Colonic mucosa (tissue), 4 donors: ENCODE measurements at regions not wholly inside any gene's neighbourhood (a gene's known extent, or its start where the extent isn't known, plus 50 kb on each side); places are given as distances from the start of the nearest gene placed in this dataset.

Source experiments
- DNase-seq: peaks from one replicate; pipeline ENCODE4 v3.0.0-alpha.2; 2020
- H3K27ac ChIP-seq: fragments of 200-600 bp; one replicate; pipeline ENCODE4 v1.8.0; 2021
- H3K27me3 ChIP-seq: fragments of 200-600 bp; one replicate; pipeline ENCODE4 v1.8.0; 2021
- H3K36me3 ChIP-seq: fragments of 200-600 bp; one replicate; pipeline ENCODE4 v1.8.0; 2021
- H3K4me1 ChIP-seq: fragments of 200-600 bp; one replicate; pipeline ENCODE4 v1.8.0; 2021; ENCODE audit warnings: mild to moderate bottlenecking
- H3K4me3 ChIP-seq: fragments of 200-600 bp; one replicate; pipeline ENCODE4 v1.8.0; 2021
- H3K9ac ChIP-seq, 2 donors: one replicate each; pipeline ENCODE4 v1.7.0; 2013; ENCODE audit warnings: control low read depth in 2 of 2, low read depth in 2 of 2, low read length in 2 of 2
- H3K9me3 ChIP-seq: fragments of 200-600 bp; one replicate; pipeline ENCODE4 v1.8.0; 2021
- intact Hi-C: fragments of 100-400 bp; cut with DNase I; formaldehyde crosslinking; loops from one replicate; pipeline ENCODE4 v1.14.1; 2022
- TF ChIP-seq, protein P1 (sequence below): fragments of 200-600 bp; IDR thresholded peaks from one replicate; pipeline ENCODE4 v1.8.0; 2022; ENCODE audit warnings: antibody characterized with exemption, mild to moderate bottlenecking
- donor health status: healthy.
- donor health status: DM: no; HTN: no; CAD: no.
- donor health status: DM: no; HTN: no; CAD: no.

DNA sequence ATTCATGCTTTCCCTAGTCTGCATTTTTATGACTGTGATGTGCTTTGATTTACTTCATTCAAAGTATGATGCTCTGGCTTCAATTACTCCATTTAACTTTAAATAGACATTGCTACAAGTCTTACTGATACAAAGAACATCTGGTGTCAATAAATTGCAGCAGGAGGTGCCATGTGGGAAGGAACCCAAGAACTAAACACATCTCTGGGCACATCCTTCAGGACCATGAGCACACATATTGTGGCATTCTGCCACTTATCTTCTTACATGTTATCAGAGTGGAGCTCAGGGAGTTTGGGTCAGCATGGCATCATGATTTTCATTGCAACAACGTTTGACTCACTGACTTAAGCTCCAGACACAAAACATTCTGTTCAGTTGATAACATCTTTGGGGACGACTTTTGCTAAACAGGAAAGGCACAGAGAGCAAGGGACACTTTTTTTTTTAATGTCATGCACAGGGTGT lies 227.0 kb downstream of the DKK1 start:
- H3K27me3 ChIP-seq, result no peaks in the 10 kb centered on the region
- intact Hi-C loops, result no loop called here
- no peaks in the 10 kb centered on the region for H3K36me3 ChIP-seq
- no peak for DNase-seq
- H3K9ac ChIP-seq, result no peak overlapping the region
- TF ChIP-seq, protein P1, sequence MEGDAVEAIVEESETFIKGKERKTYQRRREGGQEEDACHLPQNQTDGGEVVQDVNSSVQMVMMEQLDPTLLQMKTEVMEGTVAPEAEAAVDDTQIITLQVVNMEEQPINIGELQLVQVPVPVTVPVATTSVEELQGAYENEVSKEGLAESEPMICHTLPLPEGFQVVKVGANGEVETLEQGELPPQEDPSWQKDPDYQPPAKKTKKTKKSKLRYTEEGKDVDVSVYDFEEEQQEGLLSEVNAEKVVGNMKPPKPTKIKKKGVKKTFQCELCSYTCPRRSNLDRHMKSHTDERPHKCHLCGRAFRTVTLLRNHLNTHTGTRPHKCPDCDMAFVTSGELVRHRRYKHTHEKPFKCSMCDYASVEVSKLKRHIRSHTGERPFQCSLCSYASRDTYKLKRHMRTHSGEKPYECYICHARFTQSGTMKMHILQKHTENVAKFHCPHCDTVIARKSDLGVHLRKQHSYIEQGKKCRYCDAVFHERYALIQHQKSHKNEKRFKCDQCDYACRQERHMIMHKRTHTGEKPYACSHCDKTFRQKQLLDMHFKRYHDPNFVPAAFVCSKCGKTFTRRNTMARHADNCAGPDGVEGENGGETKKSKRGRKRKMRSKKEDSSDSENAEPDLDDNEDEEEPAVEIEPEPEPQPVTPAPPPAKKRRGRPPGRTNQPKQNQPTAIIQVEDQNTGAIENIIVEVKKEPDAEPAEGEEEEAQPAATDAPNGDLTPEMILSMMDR, result no peak
- H3K4me1 ChIP-seq, result no peaks in the 10 kb centered on the region
- no peaks in the 10 kb centered on the region for H3K9me3 ChIP-seq
- no peak overlapping the region for H3K27ac ChIP-seq
- H3K4me3 ChIP-seq, result no peak overlapping the region

DNA sequence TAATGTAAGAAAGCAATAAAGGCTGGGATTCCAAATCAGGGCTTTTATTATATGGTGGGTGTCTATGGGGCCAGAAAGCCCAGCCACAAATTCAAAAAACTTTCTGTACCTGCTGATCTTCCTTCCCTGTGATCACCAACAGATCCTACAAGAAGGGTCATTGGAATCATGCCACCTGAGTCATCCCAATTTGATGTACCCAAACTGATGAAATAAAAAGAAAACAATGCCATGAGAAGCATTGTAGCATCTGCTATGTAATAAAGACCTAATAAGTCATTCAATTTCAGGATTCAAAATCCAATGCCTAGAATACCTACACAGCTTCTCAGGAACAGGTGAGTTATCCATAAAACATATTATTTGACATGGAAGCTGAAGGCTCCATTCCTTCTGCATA lies 228.8 kb downstream of the DKK1 start:
- no peak overlapping the region for H3K27ac ChIP-seq
- TF ChIP-seq, protein P1, result no peak
- H3K36me3 ChIP-seq, result no peaks in the 10 kb centered on the region
- no peaks in the 10 kb centered on the region for H3K27me3 ChIP-seq
- H3K9me3 ChIP-seq, result no peaks in the 10 kb centered on the region
- DNase-seq, result no peak
- H3K9ac ChIP-seq, result no peak overlapping the region
- no peaks in the 10 kb centered on the region for H3K4me1 ChIP-seq
- no peak overlapping the region for H3K4me3 ChIP-seq
- intact Hi-C loops, result no loop called here

DNA sequence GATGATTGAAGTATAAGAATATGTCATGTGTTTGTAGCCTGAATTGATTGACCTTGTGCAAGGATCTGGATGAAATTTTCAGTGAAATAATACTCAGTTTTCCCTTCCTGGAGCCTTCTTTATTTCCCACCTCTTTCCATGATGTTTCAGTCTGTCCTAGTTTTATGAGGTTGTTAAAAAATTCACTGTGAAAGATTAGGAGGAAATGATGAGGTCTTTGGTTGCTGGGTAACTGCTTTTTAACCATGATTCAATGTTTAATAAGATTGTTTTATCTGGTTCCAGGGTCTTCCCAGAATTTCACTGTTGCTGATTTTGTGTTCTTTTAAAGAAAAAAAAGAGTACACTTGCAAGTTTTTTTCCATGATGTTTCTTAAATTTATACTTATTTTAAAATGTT lies 221.5 kb downstream of the MBL2 start:
- Histone ChIP-seq H3K4me1 (no peaks in the 10 kb centered on the region), H3K36me3 (no peaks in the 10 kb centered on the region), H3K27me3 (no peaks in the 10 kb centered on the region), H3K27ac (no peak overlapping the region), H3K9ac (no peak overlapping the region), H3K4me3 (no peak overlapping the region), H3K9me3 (no peaks in the 10 kb centered on the region)
- TF ChIP-seq, protein P1, result no peak
- intact Hi-C loops, result no loop called here
- DNase-seq, result no peak

DNA sequence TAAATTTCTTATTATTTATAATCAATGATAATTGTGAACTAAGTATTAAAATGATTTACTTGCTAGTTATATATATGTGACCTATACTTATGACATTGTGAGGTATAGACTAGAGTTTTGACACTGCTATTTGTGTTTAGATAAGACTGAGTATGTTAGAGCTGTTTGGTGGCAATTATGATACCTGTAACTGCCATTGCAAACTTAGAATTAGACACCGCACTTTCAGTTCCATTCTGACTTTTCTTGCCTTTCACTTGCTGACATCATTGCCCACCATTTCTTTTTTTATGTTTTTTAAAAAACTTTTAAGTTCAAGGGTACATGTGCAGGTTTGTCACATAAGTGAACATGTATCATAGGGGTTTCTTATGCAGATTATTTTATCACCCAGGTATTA lies 214.5 kb downstream of the MBL2 start:
- no peak for DNase-seq
- intact Hi-C loops, result no loop called here
- no peak overlapping the region for H3K9ac ChIP-seq
- H3K4me1 ChIP-seq, result no peaks in the 10 kb centered on the region
- no peaks in the 10 kb centered on the region for H3K9me3 ChIP-seq
- H3K4me3 ChIP-seq, result no peak overlapping the region
- no peak overlapping the region for H3K27ac ChIP-seq
- no peaks in the 10 kb centered on the region for H3K36me3 ChIP-seq
- H3K27me3 ChIP-seq, result no peaks in the 10 kb centered on the region
- TF ChIP-seq, protein P1, result no peak

DNA sequence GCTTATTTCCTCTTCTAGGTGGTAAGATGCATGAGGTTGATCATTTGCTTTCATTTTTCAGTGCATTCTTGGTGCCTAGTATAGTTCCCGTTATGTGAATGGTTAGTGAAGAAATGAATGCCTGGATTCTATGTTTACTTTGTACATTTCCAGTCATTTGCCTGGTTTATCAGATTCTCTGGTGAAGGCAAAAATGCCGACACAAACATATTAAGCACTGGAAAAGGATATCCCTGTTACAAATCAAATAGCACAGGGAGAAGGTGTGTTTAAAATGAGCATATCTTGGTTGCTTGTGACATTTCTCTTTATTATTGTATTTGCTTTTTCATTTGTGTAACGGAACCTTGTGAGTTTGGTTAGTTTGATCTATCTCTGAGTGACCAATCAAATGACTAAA lies 211.3 kb downstream of the MBL2 start:
- TF ChIP-seq, protein P1, result no peak

DNA sequence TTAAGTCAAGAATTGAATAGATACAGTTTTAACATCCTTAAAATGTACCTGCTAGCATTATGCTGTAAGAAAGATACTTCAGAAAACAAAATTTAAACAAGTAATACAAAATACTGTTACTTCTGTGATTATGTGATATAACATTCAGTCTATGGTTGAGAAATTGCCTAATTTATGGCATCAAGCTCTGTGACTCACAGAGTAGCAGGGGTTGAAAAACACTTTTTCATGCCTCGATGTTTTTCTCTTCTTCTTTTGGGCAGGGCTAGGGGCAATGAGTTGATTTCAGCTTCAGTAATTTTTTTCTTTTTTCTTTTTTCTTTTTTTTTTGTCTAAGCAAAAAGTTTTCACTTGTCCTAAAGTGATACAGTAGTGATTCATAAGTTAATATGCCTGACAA lies 209.2 kb downstream of the MBL2 start:
- H3K36me3 ChIP-seq, result no peaks in the 10 kb centered on the region
- H3K4me1 ChIP-seq, result no peaks in the 10 kb centered on the region
- no peak overlapping the region for H3K4me3 ChIP-seq
- H3K9me3 ChIP-seq, result no peaks in the 10 kb centered on the region
- no peak overlapping the region for H3K9ac ChIP-seq
- TF ChIP-seq, protein P1, result no peak
- H3K27me3 ChIP-seq, result no peaks in the 10 kb centered on the region
- intact Hi-C loops, result no loop called here
- no peak overlapping the region for H3K27ac ChIP-seq
- DNase-seq, result no peak

More for the DNA sequence above, 211.3 kb downstream of the MBL2 start:
- no peaks in the 10 kb centered on the region for H3K27me3 ChIP-seq
- H3K9me3 ChIP-seq, result no peaks in the 10 kb centered on the region
- no peak for DNase-seq
- H3K36me3 ChIP-seq, result no peaks in the 10 kb centered on the region
- H3K4me1 ChIP-seq, result no peaks in the 10 kb centered on the region
- H3K27ac ChIP-seq, result no peak overlapping the region
- no peak overlapping the region for H3K9ac ChIP-seq
- H3K4me3 ChIP-seq, result no peak overlapping the region
- intact Hi-C loops, result no loop called here
